Fibroblast of villous mesenchyme (primary cell): ENCODE measurements at regions not wholly inside any gene's neighbourhood (a gene's known extent, or its start where the extent isn't known, plus 50 kb on each side); places are given as distances from the start of the nearest gene placed in this dataset.

Experiments
- DNase-seq: peaks from one replicate; pipeline ENCODE4 v3.0.0-alpha.2; 2010; ENCODE audit warnings: low read depth
- H3K4me3 ChIP-seq: 2 replicates; pipeline ENCODE4 v1.5.1; 2011; ENCODE audit warnings: low read depth, mild to moderate bottlenecking, low read length
- CTCF ChIP-seq: IDR thresholded peaks from 2 replicates; pipeline ENCODE4 v1.5.1; 2012; ENCODE audit warnings: low read depth, mild to moderate bottlenecking, low read length; ENCODE audit not compliant: insufficient read depth

- TF ChIP-seq CTCF: no peak
- no peak for DNase-seq
- no peak overlapping the region for H3K4me3 ChIP-seq
Measured at GRCh38 chr1:234838820-234839219, 228.8 kb upstream of the IRF2BP2 start.

GRCh38 chr1:234838182-234838581 lies 228.2 kb upstream of the IRF2BP2 start:
- H3K4me3 ChIP-seq: no peak overlapping the region
- TF ChIP-seq CTCF: no peak
- no peak for DNase-seq

GRCh38 chr1:234837713-234838112 lies 227.7 kb upstream of the IRF2BP2 start:
- no peak overlapping the region for H3K4me3 ChIP-seq
- no peak for DNase-seq
- TF ChIP-seq CTCF: no peak

- DNase-seq: no peak
- TF ChIP-seq CTCF: no peak
- no peak overlapping the region for H3K4me3 ChIP-seq
Measured at GRCh38 chr1:234836776-234837357, 226.9 kb upstream of the IRF2BP2 start.

- DNase-seq: no peak
- no peak for TF ChIP-seq CTCF
Measured at GRCh38 chr1:234836045-234836681, 226.2 kb upstream of the IRF2BP2 start.

GRCh38 chr1:234835239-234835638 lies 225.3 kb upstream of the IRF2BP2 start:
- no peak for TF ChIP-seq CTCF
- DNase-seq: no peak
- no peak overlapping the region for H3K4me3 ChIP-seq

More at GRCh38 chr1:234836045-234836681, 226.2 kb upstream of the IRF2BP2 start:
- H3K4me3 ChIP-seq: no peak overlapping the region

- H3K4me3 ChIP-seq: no peak overlapping the region
- DNase-seq: no peak
Measured at GRCh38 chr1:234833646-234834045, 223.7 kb upstream of the IRF2BP2 start.

More at GRCh38 chr1:234833646-234834045, 223.7 kb upstream of the IRF2BP2 start:
- TF ChIP-seq CTCF: no peak
